ENCODE measurements at regions not wholly inside any gene's neighbourhood (a gene's known extent, or its start where the extent isn't known, plus 50 kb on each side); places are given as distances from the start of the nearest gene placed in this dataset.

DNA sequence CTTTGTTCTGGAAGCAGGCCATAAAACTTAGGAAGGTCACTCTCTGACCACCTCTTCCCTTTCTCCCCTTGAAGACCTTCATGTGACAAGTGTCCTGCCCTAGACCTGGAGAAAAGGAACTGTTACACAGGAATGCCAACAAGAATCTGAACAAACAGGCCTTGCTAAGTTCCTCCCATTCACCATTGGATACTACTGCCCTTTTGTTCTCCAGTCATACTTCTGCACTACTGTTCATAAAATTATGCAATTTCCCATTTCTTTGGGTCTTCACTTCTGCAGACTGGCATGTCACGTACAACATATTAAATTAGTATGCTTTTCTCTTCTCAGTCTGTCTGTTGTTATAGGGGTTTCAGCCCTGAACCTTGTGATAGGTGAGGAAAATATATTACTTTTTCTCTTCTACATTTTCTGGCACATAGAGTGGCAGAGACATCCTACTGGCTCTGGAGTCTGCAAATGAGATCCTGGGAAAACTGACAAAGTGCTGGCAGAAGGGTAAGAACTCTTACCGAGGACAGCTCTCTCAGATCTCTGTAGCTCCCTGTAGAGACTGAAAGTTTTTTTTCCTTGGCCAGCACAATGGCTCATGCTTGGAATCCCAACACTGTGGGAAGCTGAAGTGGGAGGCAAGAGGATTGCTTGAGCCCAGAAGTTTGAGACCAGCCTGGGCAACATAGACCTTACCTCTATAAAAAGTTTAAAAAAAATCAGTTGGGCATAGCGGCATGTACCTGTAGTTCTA is 87.6 kb upstream of the SPRY2 start:
- in situ Hi-C loops (cut with MboI; ENCODE audit: low sequenced_read_pairs) = no loop called here

DNA sequence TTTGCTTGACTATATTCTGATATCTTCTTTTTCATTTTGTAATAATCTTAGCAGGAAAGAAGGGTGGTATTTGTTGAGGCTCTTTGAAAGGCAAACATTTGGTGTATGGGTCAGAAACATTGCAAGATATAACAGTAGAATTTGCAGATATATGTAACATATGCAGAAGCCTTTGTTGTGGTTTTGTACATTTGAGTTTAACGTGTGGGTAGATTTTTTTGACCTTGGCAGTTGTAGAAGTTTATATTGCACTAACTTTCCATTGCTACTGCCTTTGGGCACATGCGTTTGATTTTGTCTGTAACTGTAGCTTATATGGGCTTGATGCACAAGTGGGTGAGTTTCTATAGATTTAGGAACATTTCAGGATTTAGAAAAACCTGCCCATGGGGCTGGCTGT is 78.5 kb upstream of the SPRY2 start:
- in situ Hi-C loops (cut with MboI; ENCODE audit: low sequenced_read_pairs) = no loop called here

DNA sequence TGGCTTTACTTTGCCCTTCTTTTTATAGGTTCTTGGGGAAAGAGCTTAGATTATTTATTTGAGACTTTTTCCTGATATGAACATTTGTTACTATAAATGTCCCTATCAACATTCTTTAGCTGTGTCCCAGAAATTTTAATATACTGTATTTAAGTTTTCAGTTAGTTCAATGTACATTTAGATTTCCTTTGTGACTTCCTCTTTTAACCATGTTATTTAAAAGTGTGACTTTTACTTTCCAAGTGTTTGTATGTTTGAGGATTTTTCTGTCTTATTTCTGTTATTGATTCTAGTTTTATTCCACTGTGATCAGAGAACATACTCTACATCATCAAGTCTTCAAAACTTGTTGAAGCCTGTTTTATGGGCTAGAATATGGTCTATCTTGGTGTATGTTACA is 72.7 kb upstream of the SPRY2 start:
- in situ Hi-C loops (cut with MboI; ENCODE audit: low sequenced_read_pairs) = no loop called here

DNA sequence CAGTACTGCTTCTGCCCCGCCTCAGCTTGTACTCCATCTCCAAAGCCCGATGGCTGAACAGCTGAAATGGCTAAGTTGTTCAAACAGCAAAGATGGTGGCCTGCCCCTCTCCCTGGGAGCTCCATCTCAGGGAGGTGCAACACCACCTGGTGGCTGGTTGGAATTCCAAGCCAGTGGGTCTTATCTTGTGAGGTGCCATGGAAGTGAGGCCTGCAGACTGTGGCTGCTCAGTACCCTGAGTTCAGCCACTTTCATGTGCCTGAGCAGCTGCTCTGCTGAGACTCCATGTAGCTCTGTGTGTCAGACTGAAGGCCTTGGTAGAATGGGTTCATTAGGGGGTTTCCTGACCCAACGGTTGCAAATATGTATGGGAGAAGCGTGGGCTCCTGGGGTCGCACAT is 67.3 kb upstream of the SPRY2 start:
- in situ Hi-C loops (cut with MboI; ENCODE audit: low sequenced_read_pairs) = no loop called here

DNA sequence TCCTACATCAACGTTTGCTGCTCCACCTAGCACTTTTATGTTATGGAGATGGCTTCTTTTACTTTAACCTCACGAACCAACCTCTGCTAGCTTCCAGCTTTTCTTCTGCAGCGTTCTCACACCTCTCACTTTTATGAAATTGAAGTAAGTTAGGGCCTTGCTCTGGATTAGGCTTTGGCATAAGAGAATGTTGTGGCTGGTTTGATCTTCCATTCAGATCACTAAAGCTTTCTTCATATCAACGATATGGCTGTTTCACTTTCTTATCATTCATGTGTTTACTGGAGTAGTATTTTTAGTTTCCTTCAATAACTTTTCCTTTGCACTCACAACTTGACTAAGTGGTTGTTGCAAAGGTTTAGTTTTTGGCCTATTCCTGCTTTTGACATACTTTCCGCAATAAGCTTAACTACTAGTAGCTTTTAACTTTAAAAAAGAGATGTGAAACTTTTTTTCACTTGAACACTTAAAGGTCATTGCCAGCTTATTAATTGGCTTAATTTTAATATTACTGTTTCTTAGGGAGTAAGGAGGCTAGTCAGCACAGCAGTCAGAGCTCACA is 60.0 kb upstream of the SPRY2 start:
- in situ Hi-C loops (cut with MboI; ENCODE audit: low sequenced_read_pairs) = no loop called here

DNA sequence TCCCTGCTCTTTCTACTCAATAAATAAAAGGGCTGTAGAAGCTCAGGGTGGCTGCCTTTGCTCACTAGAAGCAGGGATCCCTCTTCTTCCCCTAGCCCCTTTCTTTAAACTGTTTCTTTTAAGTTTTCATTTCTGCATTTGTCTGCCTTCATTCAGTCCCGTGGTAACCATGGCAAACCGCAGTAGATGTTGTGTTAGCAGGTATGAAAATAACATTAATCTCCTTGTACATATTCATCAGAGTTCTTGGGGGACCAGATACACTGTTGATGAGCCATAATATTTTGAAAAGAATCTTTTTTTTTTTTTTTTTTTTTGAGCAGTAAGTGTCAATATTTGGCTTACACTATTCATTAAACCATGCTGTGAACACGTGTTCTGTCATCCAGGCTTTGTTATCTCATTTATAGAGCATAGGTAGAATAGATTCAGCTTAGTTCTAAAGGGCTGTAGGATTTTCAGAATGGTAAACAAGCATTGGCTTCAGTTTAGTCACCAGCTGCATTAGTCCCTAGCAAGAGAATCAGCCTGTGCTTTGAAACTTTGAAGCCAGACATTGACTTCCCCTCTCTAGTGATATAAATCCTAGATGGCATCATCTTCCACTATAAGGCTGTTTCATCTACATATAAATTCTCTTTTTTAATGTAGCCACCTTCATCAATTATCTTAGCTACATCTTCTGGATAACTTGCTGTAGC is 59.4 kb upstream of the SPRY2 start:
- in situ Hi-C loops (cut with MboI; ENCODE audit: low sequenced_read_pairs) = no loop called here

DNA sequence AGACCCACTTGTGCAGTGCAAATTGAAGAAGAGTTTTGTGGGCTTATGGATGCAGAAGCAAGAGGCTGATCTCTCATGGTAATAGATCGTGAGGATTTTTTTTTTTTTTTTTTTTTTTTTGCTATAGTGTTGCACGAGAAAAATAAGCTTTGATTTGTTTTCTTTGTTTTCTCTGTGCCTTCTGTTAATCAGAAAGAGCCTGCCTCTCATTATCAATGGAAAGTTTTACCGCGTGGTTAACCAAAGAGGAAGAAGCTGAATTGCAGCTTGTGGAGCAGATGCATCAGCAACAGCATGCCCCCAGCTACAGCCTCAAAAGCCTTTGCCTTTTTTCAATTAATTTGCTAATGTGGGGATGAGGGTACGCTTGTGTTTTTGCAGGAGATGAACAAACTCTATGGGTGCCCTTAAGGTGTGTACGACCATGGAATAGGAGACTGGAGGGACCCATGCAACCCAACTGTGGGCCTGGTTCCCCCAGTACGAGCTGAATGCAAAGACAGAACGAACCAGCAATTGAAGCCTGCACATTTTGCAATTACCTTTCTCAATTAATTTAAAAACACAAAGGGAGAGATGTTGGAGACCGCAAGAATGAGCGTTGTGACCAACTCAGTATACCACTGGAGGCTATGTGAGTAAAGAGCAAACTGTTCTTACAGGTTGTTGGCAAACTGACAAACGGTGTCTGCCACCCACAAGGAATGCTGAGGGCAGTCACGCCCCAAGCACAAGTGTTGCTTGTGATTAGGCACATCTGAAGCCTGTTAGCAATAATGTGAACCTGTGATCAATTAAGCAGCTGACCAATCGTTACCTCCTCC is 58.6 kb upstream of the SPRY2 start:
- in situ Hi-C loops (cut with MboI; ENCODE audit: low sequenced_read_pairs) = no loop called here

Measured in HL-60/S4 treated with phorbol 12-myristate 13-acetate at 8.2 ng/mL for 4 days and 3 days (cell line).